Stimulated activated CD8-positive, alpha-beta memory T cell treated with anti-CD3 and anti-CD28 coated beads, Interleukin-2, amount 100 ng/mL, for 48 hours (primary cell): ENCODE measurements at regions not wholly inside any gene's neighbourhood (a gene's known extent, or its start where the extent isn't known, plus 50 kb on each side); places are given as distances from the start of the nearest gene placed in this dataset.

Experiments used
- DNase-seq, 2 donors: peaks; one replicate each; pipeline ENCODE4 v3.0.0-alpha.2; 2020; ENCODE audit warnings: low read depth in 2 of 2

- no peak for DNase-seq
Observed at GRCh38 chr1:38138498-38139233, 92.1 kb upstream of the POU3F1 start.

- no peak for DNase-seq
Observed at GRCh38 chr1:38137164-38137563, 90.6 kb upstream of the POU3F1 start.

- no peak for DNase-seq
Observed at GRCh38 chr1:38135625-38136414, 89.2 kb upstream of the POU3F1 start.

GRCh38 chr1:38134294-38134755 lies 87.7 kb upstream of the POU3F1 start:
- DNase-seq, result no peak

GRCh38 chr1:38133756-38134155 lies 87.2 kb upstream of the POU3F1 start:
- no peak for DNase-seq

GRCh38 chr1:38133304-38133703 lies 86.7 kb upstream of the POU3F1 start:
- no peak for DNase-seq

GRCh38 chr1:38132681-38133080 lies 86.1 kb upstream of the POU3F1 start:
- DNase-seq, result no peak

- no peak for DNase-seq
Observed at GRCh38 chr1:38131024-38131585, 84.5 kb upstream of the POU3F1 start.

GRCh38 chr1:38129971-38130370 lies 83.4 kb upstream of the POU3F1 start:
- no peak for DNase-seq

GRCh38 chr1:38129473-38129872 lies 82.9 kb upstream of the POU3F1 start:
- no peak for DNase-seq

- no peak for DNase-seq
Observed at GRCh38 chr1:38128926-38129453, 82.4 kb upstream of the POU3F1 start.

GRCh38 chr1:38128511-38128910 lies 81.9 kb upstream of the POU3F1 start:
- no peak for DNase-seq

- no peak for DNase-seq
Observed at GRCh38 chr1:38127428-38127827, 80.8 kb upstream of the POU3F1 start.

- no peak for DNase-seq
Observed at GRCh38 chr1:38126970-38127369, 80.4 kb upstream of the POU3F1 start.

- DNase-seq, result no peak
Observed at GRCh38 chr1:38125837-38126520, 79.4 kb upstream of the POU3F1 start.

GRCh38 chr1:38125016-38125415 lies 78.4 kb upstream of the POU3F1 start:
- no peak for DNase-seq

GRCh38 chr1:38123356-38124135 lies 77.0 kb upstream of the POU3F1 start:
- no peak for DNase-seq

GRCh38 chr1:38121231-38121680 lies 74.7 kb upstream of the POU3F1 start:
- DNase-seq, result no peak

GRCh38 chr1:38120552-38121230 lies 74.1 kb upstream of the POU3F1 start:
- DNase-seq, result no peak

GRCh38 chr1:38118976-38119375 lies 72.4 kb upstream of the POU3F1 start:
- DNase-seq, result no peak
